Ascending aorta (tissue), 2 donors: ENCODE measurements at regions not wholly inside any gene's neighbourhood (a gene's known extent, or its start where the extent isn't known, plus 50 kb on each side); places are given as distances from the start of the nearest gene placed in this dataset.

Experiments used
- DNase-seq, 2 donors: peaks; one replicate each; pipeline ENCODE4 v3.0.0-alpha.2; 2019; ENCODE audit warnings: low spot score in 2 of 2
- H3K27ac ChIP-seq, 2 donors: fragments of 200-600 bp; sonication (generic); one replicate each; pipeline ENCODE4 v1.5.1; 2016 to 2017; ENCODE audit warnings: mild to moderate bottlenecking in 1 of 2
- H3K27me3 ChIP-seq: fragments of 200-600 bp; sonication (generic); one replicate; pipeline ENCODE4 v1.5.1; 2017
- H3K36me3 ChIP-seq, 2 donors: fragments of 200-600 bp; sonication (generic); one replicate each; pipeline ENCODE4 v1.5.1; 2016
- H3K4me1 ChIP-seq, 2 donors: fragments of 200-600 bp; sonication (generic); one replicate each; pipeline ENCODE4 v1.5.1; 2016 to 2017; ENCODE audit warnings: mild to moderate bottlenecking in 1 of 2
- H3K4me3 ChIP-seq, 2 donors: fragments of 200-600 bp; sonication (generic); one replicate each; pipeline ENCODE4 v1.5.1; 2016 to 2017; ENCODE audit warnings: mild to moderate bottlenecking in 1 of 2
- H3K9me3 ChIP-seq, 2 donors: fragments of 200-600 bp; sonication (generic); one replicate each; pipeline ENCODE4 v1.5.1; 2016
- intact Hi-C: fragments of 100-400 bp; cut with DNase I; formaldehyde crosslinking; loops from one replicate; pipeline ENCODE4 v1.15.1; 2023
- TF ChIP-seq, protein P1 (sequence below), 3 experiments: fragments of 200-600 bp in 2 of 3; fragments of 450-650 bp in 1 of 3; sonication (generic) in 2 of 3; IDR thresholded peaks; one replicate each; pipeline ENCODE4 v1.5.1; 2016 to 2019; ENCODE audit warnings: antibody characterized with exemption in 3 of 3, mild to moderate bottlenecking in 1 of 3, moderate library complexity in 1 of 3

DNA sequence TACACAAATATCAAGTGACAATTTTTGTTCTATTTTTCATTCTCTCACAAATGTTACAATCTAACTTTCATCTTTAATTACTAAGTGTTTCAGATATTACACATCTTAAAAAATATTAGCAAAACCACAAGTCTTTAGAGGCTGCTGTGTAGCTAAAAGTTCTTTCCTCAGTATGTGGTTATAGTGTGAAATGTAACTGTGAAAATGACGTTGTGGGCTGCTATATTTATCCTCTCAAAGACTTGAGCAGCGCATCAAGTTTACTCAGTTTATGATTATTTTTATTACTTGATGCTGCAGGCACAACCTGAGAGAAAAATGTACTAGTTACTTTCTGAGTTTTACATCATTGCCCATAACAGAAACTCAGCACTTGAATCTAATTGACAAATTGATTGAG, 2860.6 kb upstream of the PCDH20 start:
- Histone ChIP-seq H3K4me3 (no peak overlapping the region), H3K9me3 (no peaks in the 10 kb centered on the region), H3K27ac (no peak overlapping the region), H3K4me1 (no peaks in the 10 kb centered on the region), H3K36me3 (no peaks in the 10 kb centered on the region), H3K27me3 (no peaks in the 10 kb centered on the region)
- DNase-seq, result no peak
- intact Hi-C loops, result no loop called here
- TF ChIP-seq, protein P1, sequence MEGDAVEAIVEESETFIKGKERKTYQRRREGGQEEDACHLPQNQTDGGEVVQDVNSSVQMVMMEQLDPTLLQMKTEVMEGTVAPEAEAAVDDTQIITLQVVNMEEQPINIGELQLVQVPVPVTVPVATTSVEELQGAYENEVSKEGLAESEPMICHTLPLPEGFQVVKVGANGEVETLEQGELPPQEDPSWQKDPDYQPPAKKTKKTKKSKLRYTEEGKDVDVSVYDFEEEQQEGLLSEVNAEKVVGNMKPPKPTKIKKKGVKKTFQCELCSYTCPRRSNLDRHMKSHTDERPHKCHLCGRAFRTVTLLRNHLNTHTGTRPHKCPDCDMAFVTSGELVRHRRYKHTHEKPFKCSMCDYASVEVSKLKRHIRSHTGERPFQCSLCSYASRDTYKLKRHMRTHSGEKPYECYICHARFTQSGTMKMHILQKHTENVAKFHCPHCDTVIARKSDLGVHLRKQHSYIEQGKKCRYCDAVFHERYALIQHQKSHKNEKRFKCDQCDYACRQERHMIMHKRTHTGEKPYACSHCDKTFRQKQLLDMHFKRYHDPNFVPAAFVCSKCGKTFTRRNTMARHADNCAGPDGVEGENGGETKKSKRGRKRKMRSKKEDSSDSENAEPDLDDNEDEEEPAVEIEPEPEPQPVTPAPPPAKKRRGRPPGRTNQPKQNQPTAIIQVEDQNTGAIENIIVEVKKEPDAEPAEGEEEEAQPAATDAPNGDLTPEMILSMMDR (IDR thresholded peaks at IDR 0.05), result no peak

DNA sequence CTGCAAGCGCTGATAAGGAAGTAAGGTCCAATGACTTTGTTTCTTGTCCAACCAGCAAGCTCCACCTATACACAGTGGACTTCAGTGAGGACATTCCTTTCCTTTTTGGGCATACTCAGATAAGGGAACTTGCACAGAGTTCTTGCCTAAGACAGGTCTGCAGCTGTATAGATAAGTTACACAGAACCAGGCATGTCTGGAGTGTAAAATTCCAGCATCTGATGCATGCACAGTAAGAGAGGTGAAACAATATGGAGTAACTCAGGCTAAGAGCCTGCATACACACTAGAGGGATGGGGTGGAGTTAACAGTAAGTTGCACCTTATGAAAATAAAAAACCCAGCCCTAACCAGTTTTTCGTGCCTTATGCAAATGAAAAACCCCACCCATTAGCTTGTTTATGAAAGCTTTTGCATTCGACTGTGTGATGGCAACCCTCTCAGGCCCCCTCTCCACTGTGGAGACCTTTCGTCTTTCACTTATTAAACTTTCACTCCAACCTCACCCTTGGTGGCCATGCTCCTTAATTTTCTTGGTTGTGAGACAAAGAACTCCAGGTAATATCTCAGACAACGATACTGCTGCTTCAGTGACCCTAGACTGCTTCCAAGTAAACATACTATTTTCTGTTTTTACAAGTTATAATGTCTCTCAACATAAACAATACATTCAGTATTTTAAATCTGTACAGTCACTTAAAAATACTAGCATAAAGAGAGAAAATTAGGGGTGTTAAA, 2859.0 kb upstream of the PCDH20 start:
- Histone ChIP-seq H3K4me1 (no peaks in the 10 kb centered on the region), H3K9me3 (no peaks in the 10 kb centered on the region), H3K27me3 (no peaks in the 10 kb centered on the region), H3K4me3 (no peak overlapping the region), H3K27ac (no peak overlapping the region), H3K36me3 (no peaks in the 10 kb centered on the region)
- DNase-seq, result no peak
- TF ChIP-seq, protein P1 (IDR thresholded peaks at IDR 0.05), result no peak
- intact Hi-C loops, result no loop called here

DNA sequence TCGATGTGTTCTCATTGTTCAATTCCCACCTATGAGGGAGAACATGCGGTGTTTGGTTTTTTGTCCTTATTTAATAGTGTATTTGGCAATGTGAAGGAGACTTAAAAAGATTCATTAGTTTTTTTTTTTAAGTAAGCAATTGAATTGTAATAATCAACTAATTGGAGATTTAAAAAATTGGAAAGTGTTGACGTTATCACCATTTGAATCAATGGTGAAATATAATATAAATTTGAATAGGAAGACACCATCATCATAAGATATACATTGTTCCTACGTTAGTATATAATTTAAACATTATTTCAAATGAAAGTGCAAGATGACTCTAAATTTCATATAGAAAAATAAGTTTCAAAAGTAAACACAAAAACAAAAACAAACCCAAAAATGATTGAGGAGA, 2858.1 kb upstream of the PCDH20 start:
- TF ChIP-seq, protein P1 (IDR thresholded peaks at IDR 0.05), result no peak
- no peak for DNase-seq
- no peak overlapping the region for H3K4me3 ChIP-seq
- no peak overlapping the region for H3K27ac ChIP-seq
- no peaks in the 10 kb centered on the region for H3K27me3 ChIP-seq
- no peaks in the 10 kb centered on the region for H3K9me3 ChIP-seq
- no peaks in the 10 kb centered on the region for H3K36me3 ChIP-seq
- intact Hi-C loops, result no loop called here
- H3K4me1 ChIP-seq, result no peaks in the 10 kb centered on the region

DNA sequence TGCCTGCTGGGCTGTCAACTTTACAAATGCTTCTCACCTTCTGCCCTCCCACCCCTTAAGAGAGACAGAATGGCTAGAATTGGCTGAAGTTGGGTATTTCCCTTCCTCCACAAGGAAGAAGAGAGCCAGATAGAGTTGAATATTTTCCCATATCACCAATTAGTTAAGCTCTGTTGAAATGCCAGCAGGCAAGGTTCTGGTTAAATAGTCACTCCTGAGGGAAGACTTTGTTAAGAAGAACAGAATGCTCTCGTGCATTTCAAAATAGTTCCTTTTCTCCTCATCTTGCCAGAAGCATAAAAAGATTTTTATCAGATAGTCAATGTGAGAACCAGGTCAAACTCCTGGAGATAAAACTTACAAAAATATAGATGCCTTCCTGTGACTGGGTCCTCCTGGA, 2857.0 kb upstream of the PCDH20 start:
- no peaks in the 10 kb centered on the region for H3K4me1 ChIP-seq
- no peaks in the 10 kb centered on the region for H3K27me3 ChIP-seq
- H3K4me3 ChIP-seq, result no peak overlapping the region
- H3K9me3 ChIP-seq, result no peaks in the 10 kb centered on the region
- TF ChIP-seq, protein P1 (IDR thresholded peaks at IDR 0.05), result no peak
- no peak for DNase-seq
- H3K36me3 ChIP-seq, result no peaks in the 10 kb centered on the region
- intact Hi-C loops, result no loop called here
- no peak overlapping the region for H3K27ac ChIP-seq

DNA sequence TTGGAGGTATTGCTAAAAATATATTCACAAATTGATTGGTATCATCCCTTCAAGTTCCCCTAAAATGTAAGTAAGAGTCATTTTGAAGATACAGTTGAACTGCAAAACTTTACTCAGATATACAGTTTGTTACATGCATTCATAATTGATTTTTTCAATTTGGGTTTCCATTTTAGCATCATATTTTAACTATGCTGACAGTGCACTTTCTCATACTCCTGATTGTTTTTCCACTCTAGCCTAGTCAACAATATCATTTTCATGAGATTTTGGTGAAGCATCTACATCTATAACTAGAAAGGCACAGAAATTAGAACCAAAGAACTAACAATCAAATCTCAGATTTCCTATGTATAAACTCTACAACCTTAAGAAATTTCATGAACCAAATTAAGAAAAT, 2850.4 kb upstream of the PCDH20 start:
- Histone ChIP-seq H3K9me3 (no peaks in the 10 kb centered on the region), H3K4me1 (no peaks in the 10 kb centered on the region), H3K4me3 (no peak overlapping the region), H3K36me3 (no peaks in the 10 kb centered on the region), H3K27me3 (no peaks in the 10 kb centered on the region), H3K27ac (no peak overlapping the region)
- TF ChIP-seq, protein P1 (IDR thresholded peaks at IDR 0.05), result no peak
- no peak for DNase-seq
- intact Hi-C loops, result no loop called here

DNA sequence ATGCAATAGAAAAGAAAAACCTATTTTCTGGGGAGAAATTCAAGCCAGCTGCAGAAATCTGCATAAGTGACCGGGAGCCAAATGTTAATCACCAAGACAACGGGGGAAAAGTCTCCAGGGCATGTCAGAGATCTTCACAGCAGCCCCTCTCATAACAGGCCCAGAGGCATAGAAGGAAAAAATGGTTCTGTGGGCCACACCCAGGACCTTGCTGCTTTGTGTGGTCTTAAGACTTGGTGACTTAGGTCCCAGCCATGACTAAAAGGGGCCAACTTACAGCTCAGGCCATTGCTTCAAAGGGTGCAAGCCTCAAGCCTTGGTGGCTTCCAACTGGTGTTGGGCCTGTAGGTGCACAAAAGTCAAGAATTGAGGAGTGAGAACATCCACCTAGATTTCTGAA, 2847.6 kb upstream of the PCDH20 start:
- DNase-seq, result no peak
- Histone ChIP-seq H3K9me3 (no peaks in the 10 kb centered on the region), H3K4me3 (no peak overlapping the region), H3K27ac (no peak overlapping the region), H3K27me3 (no peaks in the 10 kb centered on the region), H3K36me3 (no peaks in the 10 kb centered on the region), H3K4me1 (no peaks in the 10 kb centered on the region)
- TF ChIP-seq, protein P1 (IDR thresholded peaks at IDR 0.05), result no peak
- intact Hi-C loops, result no loop called here
